ELF-1 (cell line): ENCODE measurements at regions not wholly inside any gene's neighbourhood (a gene's known extent, or its start where the extent isn't known, plus 50 kb on each side); places are given as distances from the start of the nearest gene placed in this dataset.
"Not testable (repeated sequence)": the region's sequence is repeated elsewhere in the genome, so short reads cannot be mapped to it uniquely, and the experiment has no call there.

Source experiments
- DNase-seq: peaks from one replicate; pipeline ENCODE4 v3.0.0-alpha.2; 2016; ENCODE audit warnings: low read depth, low spot score

GRCh38 chr3:195999176-195999575 is 82.7 kb downstream of the TFRC start:
- DNase-seq, result not testable (repeated sequence)

GRCh38 chr3:195996314-195996713 is 85.6 kb downstream of the TFRC start:
- not testable (repeated sequence) for DNase-seq

- DNase-seq, result peak; percentile 65
These were observed 86.0 kb upstream of the TNK2 start for GRCh38 chr3:195994343-195994742.

- DNase-seq, result not testable (repeated sequence)
These were observed 85.3 kb upstream of the TNK2 start for GRCh38 chr3:195993671-195994070.

- DNase-seq, result not testable (repeated sequence)
These were observed 84.7 kb upstream of the TNK2 start for GRCh38 chr3:195992956-195993595.

- DNase-seq, result not testable (repeated sequence)
These were observed 83.6 kb upstream of the TNK2 start for GRCh38 chr3:195991986-195992385.

- DNase-seq, result not testable (repeated sequence)
These were observed 82.9 kb upstream of the TNK2 start for GRCh38 chr3:195991243-195991642.

- not testable (repeated sequence) for DNase-seq
These were observed 82.5 kb upstream of the TNK2 start for GRCh38 chr3:195990841-195991174.

GRCh38 chr3:195989921-195990840 is 81.8 kb upstream of the TNK2 start:
- peak; percentile 94 for DNase-seq

GRCh38 chr3:195989197-195989920 is 81.0 kb upstream of the TNK2 start:
- DNase-seq, result not testable (repeated sequence)

- DNase-seq, result not testable (repeated sequence)
These were observed 80.4 kb upstream of the TNK2 start for GRCh38 chr3:195988764-195989163.

- DNase-seq, result not testable (repeated sequence)
These were observed 78.7 kb upstream of the TNK2 start for GRCh38 chr3:195987001-195987400.

- DNase-seq, result not testable (repeated sequence)
These were observed 78.2 kb upstream of the TNK2 start for GRCh38 chr3:195986576-195986975.

- not testable (repeated sequence) for DNase-seq
These were observed 77.1 kb upstream of the TNK2 start for GRCh38 chr3:195985348-195985920.

GRCh38 chr3:195984392-195985030 is 76.2 kb upstream of the TNK2 start:
- DNase-seq, result not testable (repeated sequence)

- not testable (repeated sequence) for DNase-seq
These were observed 75.5 kb upstream of the TNK2 start for GRCh38 chr3:195983880-195984279.

- not testable (repeated sequence) for DNase-seq
These were observed 74.4 kb upstream of the TNK2 start for GRCh38 chr3:195982754-195983153.

- not testable (repeated sequence) for DNase-seq
These were observed 73.4 kb upstream of the TNK2 start for GRCh38 chr3:195981778-195982177.

- DNase-seq, result not testable (repeated sequence)
These were observed 71.5 kb upstream of the TNK2 start for GRCh38 chr3:195979877-195980276.

- DNase-seq, result not testable (repeated sequence)
These were observed 70.2 kb upstream of the TNK2 start for GRCh38 chr3:195978585-195978984.

GRCh38 chr3:195976876-195977275 is 68.5 kb upstream of the TNK2 start:
- not testable (repeated sequence) for DNase-seq
